HG03432 (cell line): ENCODE measurements at regions not wholly inside any gene's neighbourhood (a gene's known extent, or its start where the extent isn't known, plus 50 kb on each side); places are given as distances from the start of the nearest gene placed in this dataset.
A peak's percentile ranks its signal among the peaks of the same experiment; 100 is the strongest.

Source experiments
- ATAC-seq: cut with Tn5 transposase; IDR thresholded peaks from one replicate; pipeline ENCODE4 v1.9.1; 2021; ENCODE audit warnings: mild to moderate bottlenecking, moderate library complexity; ENCODE audit not compliant: unreplicated experiment

- peak; percentile 87 for ATAC-seq
Observed at GRCh38 chr6:71420693-71421328, 132.2 kb downstream of the OGFRL1 start.

GRCh38 chr6:71421611-71422010 lies 133.0 kb downstream of the OGFRL1 start:
- no peak for ATAC-seq

GRCh38 chr6:71430018-71430417 lies 141.4 kb downstream of the OGFRL1 start:
- ATAC-seq = no peak

GRCh38 chr6:71433441-71433840 lies 144.8 kb downstream of the OGFRL1 start:
- ATAC-seq = no peak

- no peak for ATAC-seq
Observed at GRCh38 chr6:71444222-71444621, 155.6 kb downstream of the OGFRL1 start.

- peak; percentile 81 for ATAC-seq
Observed at GRCh38 chr6:71446057-71446456, 157.4 kb downstream of the OGFRL1 start.

- peak; percentile 83 for ATAC-seq
Observed at GRCh38 chr6:71446470-71446869, 157.9 kb downstream of the OGFRL1 start.

GRCh38 chr6:71452697-71453370 lies 164.2 kb downstream of the OGFRL1 start:
- no peak for ATAC-seq

GRCh38 chr6:71453371-71453706 lies 164.7 kb downstream of the OGFRL1 start:
- no peak for ATAC-seq

- peak; percentile 51 for ATAC-seq
Observed at GRCh38 chr6:71454056-71454455, 165.4 kb downstream of the OGFRL1 start.

- ATAC-seq = peak; percentile 41
Observed at GRCh38 chr6:71457929-71458328, 169.3 kb downstream of the OGFRL1 start.

GRCh38 chr6:71459162-71459561 lies 170.6 kb downstream of the OGFRL1 start:
- ATAC-seq = no peak

GRCh38 chr6:71460933-71461332 lies 172.3 kb downstream of the OGFRL1 start:
- ATAC-seq = no peak

- no peak for ATAC-seq
Observed at GRCh38 chr6:71463061-71463460, 174.4 kb downstream of the OGFRL1 start.

GRCh38 chr6:71465096-71465495 lies 176.5 kb downstream of the OGFRL1 start:
- ATAC-seq = no peak

GRCh38 chr6:71466362-71466761 lies 177.8 kb downstream of the OGFRL1 start:
- ATAC-seq = no peak

GRCh38 chr6:71468038-71468437 lies 179.4 kb downstream of the OGFRL1 start:
- no peak for ATAC-seq

- no peak for ATAC-seq
Observed at GRCh38 chr6:71468841-71469700, 180.5 kb downstream of the OGFRL1 start.

- no peak for ATAC-seq
Observed at GRCh38 chr6:71471718-71472117, 183.1 kb downstream of the OGFRL1 start.

GRCh38 chr6:71473926-71474325 lies 185.3 kb downstream of the OGFRL1 start:
- no peak for ATAC-seq

GRCh38 chr6:71474942-71475341 lies 186.3 kb downstream of the OGFRL1 start:
- no peak for ATAC-seq

- no peak for ATAC-seq
Observed at GRCh38 chr6:71476371-71476770, 187.8 kb downstream of the OGFRL1 start.
